H54 (cell line): ENCODE measurements at regions not wholly inside any gene's neighbourhood (a gene's known extent, or its start where the extent isn't known, plus 50 kb on each side); places are given as distances from the start of the nearest gene placed in this dataset.
A peak's percentile ranks its signal among the peaks of the same experiment; 100 is the strongest.

Experiments used
- DNase-seq: peaks from one replicate; pipeline ENCODE4 v3.0.0; 2011; ENCODE audit warnings: low spot score, mixed read lengths; ENCODE audit not compliant: insufficient read length
- FAIRE-seq: peaks from 3 replicates; lab custom pipeline; 2011; peaks lifted over from hg19 to GRCh38; lab: Jason Lieb, UNC
- POLR2A ChIP-seq: IDR thresholded peaks from 2 replicates; pipeline ENCODE4 v1.6.1; 2011; ENCODE audit warnings: low read depth, mild to moderate bottlenecking, low read length

- no peak for FAIRE-seq
- no peak for TF ChIP-seq POLR2A
Observed at GRCh38 chr12:111287125-111287900, 81.6 kb downstream of the PHETA1 start.

GRCh38 chr12:111285200-111285599 is 83.7 kb downstream of the PHETA1 start:
- no peak for DNase-seq
- TF ChIP-seq POLR2A, result no peak
- no peak for FAIRE-seq

More at GRCh38 chr12:111287125-111287900, 81.6 kb downstream of the PHETA1 start:
- no peak for DNase-seq

- FAIRE-seq (no peak), DNase-seq (no peak)
- TF ChIP-seq POLR2A, result no peak
Observed at GRCh38 chr12:111284709-111285108, 84.2 kb downstream of the PHETA1 start.

GRCh38 chr12:111283966-111284365 is 84.9 kb downstream of the PHETA1 start:
- TF ChIP-seq POLR2A, result no peak
- no peak for FAIRE-seq
- no peak for DNase-seq

- TF ChIP-seq POLR2A, result no peak
- no peak for DNase-seq
- FAIRE-seq, result no peak
Observed at GRCh38 chr12:111283521-111283920, 85.4 kb downstream of the PHETA1 start.

GRCh38 chr12:111277570-111277969 is 91.3 kb downstream of the PHETA1 start:
- no peak for TF ChIP-seq POLR2A
- FAIRE-seq (no peak), DNase-seq (no peak)

- no peak for DNase-seq
- no peak for TF ChIP-seq POLR2A
- FAIRE-seq, result no peak
Observed at GRCh38 chr12:111276146-111276545, 92.7 kb downstream of the PHETA1 start.

- DNase-seq (no peak), FAIRE-seq (no peak)
- TF ChIP-seq POLR2A, result no peak
Observed at GRCh38 chr12:111275308-111275707, 93.6 kb downstream of the PHETA1 start.

GRCh38 chr12:111274777-111275176 is 94.1 kb downstream of the PHETA1 start:
- FAIRE-seq (no peak), DNase-seq (peak; percentile 38)
- TF ChIP-seq POLR2A, result no peak

GRCh38 chr12:111271674-111272418 is 97.0 kb downstream of the PHETA1 start:
- DNase-seq (no peak), FAIRE-seq (no peak)
- no peak for TF ChIP-seq POLR2A

- no peak for TF ChIP-seq POLR2A
- FAIRE-seq, result no peak
- DNase-seq, result no peak
Observed at GRCh38 chr12:111270774-111271173, 98.1 kb downstream of the PHETA1 start.

GRCh38 chr12:111270239-111270638 is 98.7 kb downstream of the PHETA1 start:
- no peak for TF ChIP-seq POLR2A
- DNase-seq (no peak), FAIRE-seq (no peak)

GRCh38 chr12:111269718-111270117 is 99.2 kb downstream of the PHETA1 start:
- DNase-seq (no peak), FAIRE-seq (no peak)
- TF ChIP-seq POLR2A, result no peak

- FAIRE-seq (no peak), DNase-seq (no peak)
Observed at GRCh38 chr12:111268738-111269572, 99.9 kb downstream of the PHETA1 start.

GRCh38 chr12:111267144-111267543 is 101.8 kb downstream of the PHETA1 start:
- no peak for TF ChIP-seq POLR2A
- FAIRE-seq (no peak), DNase-seq (no peak)

More at GRCh38 chr12:111268738-111269572, 99.9 kb downstream of the PHETA1 start:
- no peak for TF ChIP-seq POLR2A
